Endothelial cell (in vitro differentiated cells): ENCODE measurements at regions not wholly inside any gene's neighbourhood (a gene's known extent, or its start where the extent isn't known, plus 50 kb on each side); places are given as distances from the start of the nearest gene placed in this dataset.

Experiments used
- DNase-seq: peaks from one replicate; pipeline ENCODE4 v3.0.0; 2021; ENCODE audit warnings: low spot score
- H3K27ac Mint-ChIP-seq: one replicate; pipeline ENCODE4 v1.8.0; 2021; ENCODE audit warnings: mixed read lengths, inconsistent platforms; ENCODE audit not compliant: unreplicated experiment
- H3K27me3 Mint-ChIP-seq: one replicate; pipeline ENCODE4 v1.8.0; 2021; ENCODE audit warnings: mild to moderate bottlenecking, moderate library complexity, mixed read lengths, inconsistent platforms; ENCODE audit not compliant: unreplicated experiment
- H3K36me3 Mint-ChIP-seq: one replicate; pipeline ENCODE4 v1.8.0; 2021; ENCODE audit warnings: mild to moderate bottlenecking, low read depth, mixed read lengths, inconsistent platforms; ENCODE audit not compliant: unreplicated experiment
- H3K4me1 Mint-ChIP-seq: one replicate; pipeline ENCODE4 v1.8.0; 2021; ENCODE audit warnings: mild to moderate bottlenecking, mixed read lengths, inconsistent platforms; ENCODE audit not compliant: unreplicated experiment
- H3K4me3 Mint-ChIP-seq: one replicate; pipeline ENCODE4 v1.8.0; 2021; ENCODE audit warnings: mild to moderate bottlenecking, mixed read lengths, inconsistent platforms; ENCODE audit not compliant: unreplicated experiment
- H3K9me3 Mint-ChIP-seq: one replicate; pipeline ENCODE4 v1.8.0; 2021; ENCODE audit warnings: mixed read lengths, inconsistent platforms; ENCODE audit not compliant: unreplicated experiment
- CTCF ChIP-seq: fragments of 200-600 bp; sonication (generic); IDR thresholded peaks from one replicate; pipeline ENCODE4 v1.5.0; 2021; ENCODE audit warnings: antibody characterized with exemption; ENCODE audit not compliant: unreplicated experiment

DNA sequence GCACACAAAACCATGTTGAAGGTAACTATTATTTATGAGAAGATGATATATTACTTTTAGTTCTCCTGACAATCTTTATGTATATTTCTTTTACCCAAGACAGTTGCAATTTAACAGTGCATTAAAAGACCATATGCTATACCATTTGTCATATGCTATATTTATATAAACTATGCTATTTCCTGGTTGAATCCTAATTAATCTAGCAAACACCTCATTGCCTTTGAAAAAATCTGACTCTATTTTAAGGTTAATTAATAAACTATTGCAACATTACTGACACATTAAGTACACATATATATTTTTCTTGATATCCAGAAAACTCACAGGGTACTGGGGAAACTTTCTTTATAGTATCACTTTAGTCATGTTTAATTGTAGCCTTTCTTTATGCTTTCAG lies 649.4 kb upstream of the PCDH20 start:
- no peaks in the 10 kb centered on the region for H3K9me3 Mint-ChIP-seq
- no peaks in the 10 kb centered on the region for H3K27me3 Mint-ChIP-seq
- H3K4me1 Mint-ChIP-seq = peaks cover 15% of the 10 kb centered on the region
- no peak overlapping the region for H3K4me3 Mint-ChIP-seq
- H3K27ac Mint-ChIP-seq = no peak overlapping the region
- H3K36me3 Mint-ChIP-seq = no peaks in the 10 kb centered on the region
- no peak for TF ChIP-seq CTCF
- DNase-seq = no peak

GRCh38 chr13:62061751-62062150 lies 646.1 kb upstream of the PCDH20 start:
- no peak for TF ChIP-seq CTCF
- Mint-ChIP-seq H3K27ac (no peak overlapping the region), H3K4me3 (no peak overlapping the region), H3K27me3 (no peaks in the 10 kb centered on the region), H3K4me1 (peaks cover 15% of the 10 kb centered on the region), H3K36me3 (no peaks in the 10 kb centered on the region), H3K9me3 (no peaks in the 10 kb centered on the region)
- no peak for DNase-seq

- Mint-ChIP-seq H3K9me3 (no peaks in the 10 kb centered on the region), H3K4me1 (peaks cover 15% of the 10 kb centered on the region), H3K27ac (no peak overlapping the region), H3K4me3 (no peak overlapping the region), H3K27me3 (no peaks in the 10 kb centered on the region), H3K36me3 (no peaks in the 10 kb centered on the region)
- no peak for TF ChIP-seq CTCF
- DNase-seq = no peak
Observed at GRCh38 chr13:62060570-62060969, 644.9 kb upstream of the PCDH20 start.

DNA sequence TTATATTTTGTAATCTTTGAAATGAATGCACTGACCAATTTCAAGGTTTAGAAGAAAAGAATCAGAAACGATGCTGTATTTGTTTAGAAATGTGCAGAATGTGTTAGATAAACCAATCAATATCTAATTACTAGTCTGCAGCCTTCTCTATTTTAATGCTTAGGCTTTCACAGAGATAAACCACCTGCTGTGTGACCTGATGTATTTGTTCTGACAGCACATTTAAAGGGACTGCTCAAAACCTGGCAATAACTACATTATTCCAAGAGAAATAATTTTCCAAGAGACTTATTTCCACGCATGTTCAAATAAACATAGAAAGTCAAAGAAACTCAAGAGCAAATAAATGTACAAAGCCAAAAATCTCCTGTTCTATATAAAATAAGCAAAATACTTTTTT lies 641.6 kb upstream of the PCDH20 start:
- no peak for DNase-seq
- Mint-ChIP-seq H3K27me3 (no peaks in the 10 kb centered on the region), H3K4me1 (peaks cover 8% of the 10 kb centered on the region), H3K27ac (no peak overlapping the region), H3K4me3 (no peak overlapping the region), H3K9me3 (no peaks in the 10 kb centered on the region), H3K36me3 (no peaks in the 10 kb centered on the region)
- TF ChIP-seq CTCF = no peak

DNA sequence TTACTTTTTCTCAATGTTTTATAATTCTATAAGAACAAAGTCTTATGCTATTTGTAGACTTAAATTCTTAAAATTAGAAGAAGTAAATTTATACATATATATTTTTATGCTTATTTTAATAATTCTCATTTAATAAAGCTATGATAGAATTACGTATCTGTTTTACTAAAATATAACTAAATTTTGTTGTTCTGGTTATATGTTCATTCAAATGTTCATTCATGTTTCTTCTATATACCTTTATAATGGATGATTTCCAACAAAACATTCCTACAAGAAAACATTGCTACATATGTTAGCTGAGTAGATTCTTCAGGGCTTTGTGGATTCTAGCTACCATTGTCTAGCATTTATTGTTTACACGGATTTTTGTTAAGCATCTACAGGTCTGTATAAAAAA lies 634.3 kb upstream of the PCDH20 start:
- H3K27me3 Mint-ChIP-seq = peaks cover 1% of the 10 kb centered on the region
- DNase-seq = no peak
- no peaks in the 10 kb centered on the region for H3K36me3 Mint-ChIP-seq
- no peak overlapping the region for H3K4me3 Mint-ChIP-seq
- no peak for TF ChIP-seq CTCF
- no peaks in the 10 kb centered on the region for H3K9me3 Mint-ChIP-seq
- no peak overlapping the region for H3K27ac Mint-ChIP-seq
- no peaks in the 10 kb centered on the region for H3K4me1 Mint-ChIP-seq
